ENCODE measurements at regions not wholly inside any gene's neighbourhood (a gene's known extent, or its start where the extent isn't known, plus 50 kb on each side); places are given as distances from the start of the nearest gene placed in this dataset.

DNA sequence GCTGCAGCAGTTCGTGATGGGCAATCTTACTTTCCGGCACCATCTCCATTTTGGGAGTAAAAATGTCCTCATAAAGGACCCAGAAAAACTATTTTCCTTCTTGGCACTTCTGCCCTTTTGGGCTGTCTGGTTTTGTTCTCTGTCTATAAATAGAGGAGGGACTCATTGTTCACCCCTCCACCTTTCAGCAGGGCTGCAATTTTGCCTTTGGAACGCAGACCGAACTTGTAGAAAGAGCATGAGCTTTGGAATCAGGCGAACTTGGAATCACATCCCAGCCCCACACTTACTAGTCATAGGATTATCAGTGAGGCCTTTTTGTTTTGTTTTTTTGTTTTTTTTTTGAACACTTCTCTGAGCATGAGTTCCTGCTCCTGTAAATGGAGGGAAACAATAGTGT is 178.1 kb upstream of the IL12B start (continued):
- TF ChIP-seq NFYB (IDR thresholded peaks at IDR 0.05; ENCODE audit: insufficient read depth, low read depth, low read length) (no peak), ZNF384 (IDR thresholded peaks at IDR 0.05; ENCODE audit: borderline replicate concordance, low read depth, low read length) (no peak), RELA (IDR thresholded peaks at IDR 0.05; ENCODE audit: borderline replicate concordance, partially characterized antibody) (no peak), BMI1 (IDR thresholded peaks at IDR 0.05; ENCODE audit: borderline replicate concordance) (no peak), SMAD1 (IDR thresholded peaks at IDR 0.05; ENCODE audit: low read depth, partially characterized antibody) (no peak), LARP7 (IDR thresholded peaks at IDR 0.05) (no peak), ZNF274 (IDR thresholded peaks at IDR 0.05; ENCODE audit: insufficient read depth, insufficient read length) (no peak)
- TF ChIP-seq, protein P1, sequence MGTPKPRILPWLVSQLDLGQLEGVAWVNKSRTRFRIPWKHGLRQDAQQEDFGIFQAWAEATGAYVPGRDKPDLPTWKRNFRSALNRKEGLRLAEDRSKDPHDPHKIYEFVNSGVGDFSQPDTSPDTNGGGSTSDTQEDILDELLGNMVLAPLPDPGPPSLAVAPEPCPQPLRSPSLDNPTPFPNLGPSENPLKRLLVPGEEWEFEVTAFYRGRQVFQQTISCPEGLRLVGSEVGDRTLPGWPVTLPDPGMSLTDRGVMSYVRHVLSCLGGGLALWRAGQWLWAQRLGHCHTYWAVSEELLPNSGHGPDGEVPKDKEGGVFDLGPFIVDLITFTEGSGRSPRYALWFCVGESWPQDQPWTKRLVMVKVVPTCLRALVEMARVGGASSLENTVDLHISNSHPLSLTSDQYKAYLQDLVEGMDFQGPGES (IDR thresholded peaks at IDR 0.05): no peak

DNA sequence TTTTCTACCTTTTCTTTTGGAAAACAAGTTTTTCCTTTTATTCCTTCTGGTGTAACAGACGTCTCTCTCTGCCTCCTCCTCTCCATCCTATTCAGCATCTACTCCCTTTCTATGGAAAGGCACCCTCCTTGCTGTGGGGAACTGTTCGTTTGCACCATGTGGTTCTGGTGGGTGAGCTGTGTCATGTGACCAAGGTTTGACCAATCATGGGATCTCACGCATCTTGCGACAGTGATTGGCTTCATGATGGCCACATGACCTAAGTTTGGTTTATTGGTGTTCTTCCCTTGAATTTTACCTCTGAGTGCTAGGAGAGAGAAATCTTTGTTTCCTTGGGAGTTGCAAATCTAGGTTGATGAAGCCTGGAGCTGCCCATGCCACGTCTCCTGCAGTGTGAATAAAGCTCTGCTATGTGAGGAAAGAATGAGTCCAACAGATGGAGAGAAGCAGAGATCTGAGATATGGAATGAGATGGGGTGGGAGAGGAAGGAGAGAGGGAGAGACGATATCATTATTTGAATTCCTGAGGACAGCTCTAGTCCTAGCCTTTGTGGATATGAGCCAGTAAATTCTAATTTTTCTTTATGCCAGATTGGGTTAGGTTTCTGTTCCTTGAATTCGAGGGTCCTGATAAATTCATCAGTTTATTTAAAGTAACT is 178.8 kb upstream of the IL12B start:
- no peak overlapping the region for H2AFZ ChIP-seq (ENCODE audit: control insufficient read depth, low read depth, low read length)
- H3K9ac ChIP-seq (ENCODE audit: control insufficient read depth, insufficient read depth, low read length): no peak overlapping the region
- H3K4me3 ChIP-seq: no peak overlapping the region
- no peak overlapping the region for H3K4me2 ChIP-seq (ENCODE audit: control insufficient read depth, insufficient read depth)
- H3K27ac ChIP-seq (ENCODE audit: control insufficient read depth, insufficient read depth): no peak overlapping the region
- intact Hi-C loops (cut with micrococcal nuclease; ENCODE audit: unreplicated experiment) (no loop called here), in situ Hi-C loops (cut with MboI) (no loop called here)
- ChIA-PET CTCF (no interaction called here), SMC1A (ENCODE audit: uncharacterized antibody, unreplicated experiment) (no interaction called here), POLR2A (interaction anchor here (0.5 kb wide), 1 partner anchor 1594 kb away, joined by 7 read pairs; no protein-coding TSS in a partner anchor), RAD21 (ENCODE audit: unreplicated experiment) (no interaction called here)
- ATAC-seq: no peak
- H3K27me3 ChIP-seq (replicated peaks in 1 of 2; ENCODE audit: control insufficient read depth in 2 of 2, insufficient read depth in 2 of 2, low read length in 1 of 2): no peaks in the 10 kb centered on the region
- no peaks in the 10 kb centered on the region for H3K36me3 ChIP-seq (ENCODE audit: control insufficient read depth in 2 of 2, insufficient read depth in 2 of 2, low read length in 1 of 2)
- FAIRE-seq: no peak
- BruUV-seq (replicated peaks): no TSS peak
- H3K9me3 ChIP-seq (replicated peaks; ENCODE audit: control insufficient read depth, insufficient read depth, low read length): no peaks in the 10 kb centered on the region
- no peak for DNase-seq (ENCODE audit: low read depth, low spot score)
- WGBS (ENCODE audit: insufficient coverage, insufficient replicate concordance, low lambda C conversion rate, missing lambda C conversion rate): 47% methylated on average over 7 of the region's 7 CpGs
- H3K79me2 ChIP-seq (ENCODE audit: control insufficient read depth, insufficient read depth, low read length): no peaks in the 10 kb centered on the region
- no peaks in the 10 kb centered on the region for H3K4me1 ChIP-seq (ENCODE audit: control insufficient read depth, insufficient read depth, low read length)
- H4K20me1 ChIP-seq (ENCODE audit: control insufficient read depth, insufficient read depth): no peaks in the 10 kb centered on the region
- TF ChIP-seq CEBPB (IDR thresholded peaks at IDR 0.05; ENCODE audit: borderline replicate concordance in 1 of 2, low read depth in 2 of 2, low read length in 2 of 2) (no peak), HDAC6 (IDR thresholded peaks at IDR 0.05; ENCODE audit: unreplicated experiment) (no peak), GABPA (IDR thresholded peaks at IDR 0.05; ENCODE audit: low read depth) (no peak)
- TF ChIP-seq, protein P2, sequence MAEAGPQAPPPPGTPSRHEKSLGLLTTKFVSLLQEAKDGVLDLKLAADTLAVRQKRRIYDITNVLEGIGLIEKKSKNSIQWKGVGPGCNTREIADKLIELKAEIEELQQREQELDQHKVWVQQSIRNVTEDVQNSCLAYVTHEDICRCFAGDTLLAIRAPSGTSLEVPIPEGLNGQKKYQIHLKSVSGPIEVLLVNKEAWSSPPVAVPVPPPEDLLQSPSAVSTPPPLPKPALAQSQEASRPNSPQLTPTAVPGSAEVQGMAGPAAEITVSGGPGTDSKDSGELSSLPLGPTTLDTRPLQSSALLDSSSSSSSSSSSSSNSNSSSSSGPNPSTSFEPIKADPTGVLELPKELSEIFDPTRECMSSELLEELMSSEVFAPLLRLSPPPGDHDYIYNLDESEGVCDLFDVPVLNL (IDR thresholded peaks at IDR 0.05; ENCODE audit: low read depth, low read length): no peak

Data from GM12878 (cell line).